Trophoblast cell (in vitro differentiated cells and primary cell): ENCODE measurements at regions not wholly inside any gene's neighbourhood (a gene's known extent, or its start where the extent isn't known, plus 50 kb on each side); places are given as distances from the start of the nearest gene placed in this dataset.
A peak's percentile ranks its signal among the peaks of the same experiment; 100 is the strongest.
"Not testable (repeated sequence)": the region's sequence is repeated elsewhere in the genome, so short reads cannot be mapped to it uniquely, and the experiment has no call there.

ENCODE experiments used
- DNase-seq, 2 donors: peaks; one replicate each; pipeline ENCODE4 v3.0.0-alpha.2; 2016
- H2AFZ ChIP-seq: 2 replicates; pipeline ENCODE4 v1.6.1; 2013; ENCODE audit warnings: low read length, moderate library complexity, mild to moderate bottlenecking; ENCODE audit not compliant: insufficient read depth, poor library complexity
- H2AK5ac ChIP-seq: 2 replicates; pipeline ENCODE4 v1.6.1; 2013; ENCODE audit warnings: mild to moderate bottlenecking, low read length
- H2BK120ac ChIP-seq: 2 replicates; pipeline ENCODE4 v1.6.1; 2013; ENCODE audit warnings: low read length, mild to moderate bottlenecking, moderate library complexity; ENCODE audit not compliant: insufficient read depth, poor library complexity
- H2BK12ac ChIP-seq: 2 replicates; pipeline ENCODE4 v1.6.1; 2013; ENCODE audit warnings: mild to moderate bottlenecking, low read length, moderate library complexity
- H2BK5ac ChIP-seq: 2 replicates; pipeline ENCODE4 v1.6.1; 2013; ENCODE audit warnings: low read length, low read depth, moderate library complexity, mild to moderate bottlenecking; ENCODE audit not compliant: poor library complexity
- H3K14ac ChIP-seq: 2 replicates; pipeline ENCODE4 v1.6.1; 2013; ENCODE audit warnings: mild to moderate bottlenecking, low read length
- H3K18ac ChIP-seq: 2 replicates; pipeline ENCODE4 v1.6.1; 2013; ENCODE audit warnings: mild to moderate bottlenecking, low read length
- H3K23ac ChIP-seq: 2 replicates; pipeline ENCODE4 v1.6.1; 2013; ENCODE audit warnings: low read length
- H3K27ac ChIP-seq: 2 replicates; pipeline ENCODE4 v1.5.1; 2013; ENCODE audit warnings: low read depth, mild to moderate bottlenecking, inconsistent platforms, low read length, moderate library complexity
- H3K27me3 ChIP-seq: 2 replicates; pipeline ENCODE4 v1.6.1; 2013; ENCODE audit warnings: inconsistent platforms, mild to moderate bottlenecking, low read length, moderate library complexity; ENCODE audit not compliant: insufficient read depth
- H3K36me3 ChIP-seq, 2 experiments: 1 replicate in 1 of 2; 2 replicates in 1 of 2; pipeline ENCODE4 v1.6.1; 2013; ENCODE audit warnings: low read length in 2 of 2, mild to moderate bottlenecking in 2 of 2, moderate library complexity in 1 of 2; ENCODE audit not compliant: insufficient read depth in 2 of 2, control insufficient read depth in 1 of 2
- H3K4ac ChIP-seq: 2 replicates; pipeline ENCODE4 v1.6.1; 2013; ENCODE audit warnings: low read depth, mild to moderate bottlenecking, low read length, moderate library complexity
- H3K4me1 ChIP-seq, 2 experiments: 1 replicate in 1 of 2; 2 replicates in 1 of 2; pipeline ENCODE4 v1.6.1; 2013; ENCODE audit warnings: low read length in 2 of 2, mild to moderate bottlenecking in 2 of 2, moderate library complexity in 1 of 2; ENCODE audit not compliant: insufficient read depth in 2 of 2, control insufficient read depth in 1 of 2
- H3K4me2 ChIP-seq: 2 replicates; pipeline ENCODE4 v1.6.1; 2013; ENCODE audit warnings: inconsistent platforms, mild to moderate bottlenecking, low read length, moderate library complexity
- H3K4me3 ChIP-seq: 2 replicates; pipeline ENCODE4 v1.5.1; 2013; ENCODE audit warnings: mild to moderate bottlenecking, low read depth, low read length, inconsistent platforms
- H3K79me1 ChIP-seq: one replicate; pipeline ENCODE4 v1.6.1; 2013; ENCODE audit warnings: low read length
- H3K79me2 ChIP-seq: 2 replicates; pipeline ENCODE4 v1.6.1; 2013; ENCODE audit warnings: low read length, mild to moderate bottlenecking; ENCODE audit not compliant: control insufficient read depth, insufficient read depth, poor library complexity
- H3K9ac ChIP-seq: 2 replicates; pipeline ENCODE4 v1.6.1; 2013; ENCODE audit warnings: mild to moderate bottlenecking, low read length
- H3K9me3 ChIP-seq: 2 replicates; pipeline ENCODE4 v1.6.1; 2013; ENCODE audit warnings: low read depth, mild to moderate bottlenecking, control low read depth, inconsistent platforms, low read length; ENCODE audit not compliant: insufficient read depth
- H4K12ac ChIP-seq: 2 replicates; pipeline ENCODE4 v1.6.1; 2013; ENCODE audit warnings: low read depth, mild to moderate bottlenecking, low read length, moderate library complexity
- H4K8ac ChIP-seq: 2 replicates; pipeline ENCODE4 v1.6.1; 2013; ENCODE audit warnings: low read depth, mild to moderate bottlenecking, low read length, moderate library complexity
- H4K91ac ChIP-seq: one replicate; pipeline ENCODE4 v1.6.1; 2013; ENCODE audit warnings: low read depth, mild to moderate bottlenecking, low read length, moderate library complexity
- WGBS: extraction: QIAGEN DNeasy Blood & Tissue Kit; methylation state at CpG from one replicate; pipeline ENCODE4 v1.1.7; 2013; ENCODE audit warnings: missing lambda C conversion rate; ENCODE audit not compliant: insufficient read length, insufficient coverage; ENCODE audit errors: extremely low coverage; 5-methylcytosine and 5-hydroxymethylcytosine counted together

GRCh38 chr6:85865420-85866369, 223.0 kb upstream of the SYNCRIP start:
- Histone ChIP-seq H2AFZ (no peak overlapping the region), H4K91ac (no peak overlapping the region), H4K12ac (no peak overlapping the region), H2BK5ac (no peak overlapping the region), H2BK12ac (no peak overlapping the region), H3K4me2 (no peak overlapping the region), H2AK5ac (no peak overlapping the region), H3K79me1 (no peaks in the 10 kb centered on the region), H3K36me3 (no peaks in the 10 kb centered on the region), H3K4ac (no peak overlapping the region), H4K8ac (no peak overlapping the region), H3K27ac (no peak overlapping the region), H2BK120ac (no peak overlapping the region), H3K18ac (no peak overlapping the region), H3K4me1 (peaks cover 3 to 4% of the 10 kb centered on the region in 2 experiments), H3K4me3 (no peak overlapping the region), H3K27me3 (no peaks in the 10 kb centered on the region), H3K9ac (no peak overlapping the region), H3K14ac (no peak overlapping the region), H3K23ac (no peak overlapping the region), H3K9me3 (no peaks in the 10 kb centered on the region), H3K79me2 (no peaks in the 10 kb centered on the region)
- WGBS, result no CpG with 5 or more reads among the region's 8 CpGs
- DNase-seq, result peak in 1 of 2 donors; percentile 7

DNA sequence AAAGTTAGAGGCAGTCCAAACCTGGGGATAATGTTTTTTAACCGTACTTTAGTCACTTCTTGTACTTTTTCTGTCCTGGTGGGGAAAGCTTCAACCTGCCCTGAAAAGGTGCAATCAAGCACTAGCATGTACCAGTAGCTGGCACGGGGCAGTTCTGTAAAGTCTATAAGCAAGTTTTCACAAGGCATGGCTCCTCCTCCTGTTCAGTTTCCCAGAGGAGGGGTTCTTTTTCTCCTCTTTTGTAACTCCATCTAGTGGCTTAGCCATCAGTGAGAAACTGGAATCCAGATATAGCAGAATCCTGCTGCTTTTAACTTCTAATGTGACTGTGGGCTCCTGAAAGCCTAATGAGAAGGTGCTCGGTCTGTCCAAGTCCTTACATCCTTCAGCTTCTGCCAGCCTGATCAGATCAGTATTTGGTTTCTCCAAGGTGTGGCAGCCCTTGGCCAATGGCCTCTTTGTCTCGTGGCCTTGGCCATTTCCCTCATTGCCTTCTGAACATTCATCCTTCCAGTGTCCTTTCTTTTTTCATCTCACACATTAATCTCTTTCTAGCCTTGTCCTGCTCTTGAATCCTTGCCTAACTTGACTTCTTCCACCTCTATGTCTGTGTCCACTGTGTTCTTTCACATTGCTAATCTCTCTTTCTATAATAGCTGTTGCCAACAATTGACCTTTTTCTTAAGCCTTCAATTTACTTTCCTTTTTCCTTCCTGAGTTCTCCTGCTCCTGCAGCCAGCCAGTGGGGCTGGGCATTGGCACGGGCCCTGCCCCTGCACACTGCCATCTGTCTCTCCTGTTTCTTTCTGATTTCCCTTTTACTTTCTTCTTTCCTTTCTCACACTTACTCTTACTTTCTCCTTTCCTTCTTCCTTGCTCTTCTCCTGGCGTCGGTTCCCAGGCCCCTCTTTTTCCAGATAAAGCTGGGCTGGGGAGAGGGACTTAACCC, 222.0 kb upstream of the SYNCRIP start:
- Histone ChIP-seq H3K4me2 (no peak overlapping the region), H3K18ac (no peak overlapping the region), H4K8ac (no peak overlapping the region), H3K79me1 (no peaks in the 10 kb centered on the region), H2AK5ac (no peak overlapping the region), H3K27ac (no peak overlapping the region), H3K9ac (no peak overlapping the region), H2BK5ac (no peak overlapping the region), H3K36me3 (no peaks in the 10 kb centered on the region), H3K23ac (no peak overlapping the region), H3K9me3 (no peaks in the 10 kb centered on the region), H3K27me3 (no peaks in the 10 kb centered on the region), H4K12ac (no peak overlapping the region), H3K14ac (no peak overlapping the region), H3K4me3 (no peak overlapping the region), H2BK120ac (no peak overlapping the region), H2BK12ac (no peak overlapping the region), H3K4ac (no peak overlapping the region), H4K91ac (no peak overlapping the region), H2AFZ (no peak overlapping the region), H3K79me2 (no peaks in the 10 kb centered on the region), H3K4me1 (peaks cover 3 to 4% of the 10 kb centered on the region in 2 experiments)
- peak in 1 of 2 donors; percentile 4 for DNase-seq
- WGBS, result no CpG with 5 or more reads among the region's 7 CpGs

DNA sequence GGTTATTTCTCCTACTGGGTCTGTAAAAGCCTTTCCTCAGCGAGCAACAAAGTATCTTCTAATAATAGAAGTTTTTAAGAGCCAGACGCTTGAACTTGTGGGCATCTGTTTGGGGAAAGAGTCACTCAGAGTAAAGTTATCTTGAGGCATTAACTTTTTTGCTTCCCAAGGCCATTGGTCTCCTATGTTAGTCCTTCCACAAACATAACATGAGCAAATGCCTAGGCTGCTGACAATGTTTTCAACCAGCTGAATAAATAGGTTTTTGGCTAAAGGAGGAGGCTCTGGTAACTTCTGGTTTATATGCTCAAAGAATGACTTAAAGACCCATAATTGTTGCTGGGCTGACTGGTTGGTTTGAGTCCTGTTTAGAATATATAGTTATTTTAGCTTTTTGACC, 213.5 kb upstream of the SYNCRIP start:
- Histone ChIP-seq H3K18ac (no peak overlapping the region), H3K23ac (no peak overlapping the region), H4K91ac (no peak overlapping the region), H3K79me2 (no peaks in the 10 kb centered on the region), H3K9me3 (peaks cover 3% of the 10 kb centered on the region), H2AK5ac (no peak overlapping the region), H2BK12ac (no peak overlapping the region), H3K9ac (no peak overlapping the region), H3K4me3 (no peak overlapping the region), H3K36me3 (no peaks in the 10 kb centered on the region), H2BK5ac (no peak overlapping the region), H3K4me2 (no peak overlapping the region), H3K4me1 (no peaks in the 10 kb centered on the region), H4K8ac (no peak overlapping the region), H3K14ac (no peak overlapping the region), H3K27me3 (no peaks in the 10 kb centered on the region), H2AFZ (no peak overlapping the region), H3K27ac (no peak overlapping the region), H2BK120ac (no peak overlapping the region), H3K4ac (no peak overlapping the region), H3K79me1 (no peaks in the 10 kb centered on the region), H4K12ac (no peak overlapping the region)
- DNase-seq, result no peak
- WGBS, result no CpG with 5 or more reads among the region's 2 CpGs

DNA sequence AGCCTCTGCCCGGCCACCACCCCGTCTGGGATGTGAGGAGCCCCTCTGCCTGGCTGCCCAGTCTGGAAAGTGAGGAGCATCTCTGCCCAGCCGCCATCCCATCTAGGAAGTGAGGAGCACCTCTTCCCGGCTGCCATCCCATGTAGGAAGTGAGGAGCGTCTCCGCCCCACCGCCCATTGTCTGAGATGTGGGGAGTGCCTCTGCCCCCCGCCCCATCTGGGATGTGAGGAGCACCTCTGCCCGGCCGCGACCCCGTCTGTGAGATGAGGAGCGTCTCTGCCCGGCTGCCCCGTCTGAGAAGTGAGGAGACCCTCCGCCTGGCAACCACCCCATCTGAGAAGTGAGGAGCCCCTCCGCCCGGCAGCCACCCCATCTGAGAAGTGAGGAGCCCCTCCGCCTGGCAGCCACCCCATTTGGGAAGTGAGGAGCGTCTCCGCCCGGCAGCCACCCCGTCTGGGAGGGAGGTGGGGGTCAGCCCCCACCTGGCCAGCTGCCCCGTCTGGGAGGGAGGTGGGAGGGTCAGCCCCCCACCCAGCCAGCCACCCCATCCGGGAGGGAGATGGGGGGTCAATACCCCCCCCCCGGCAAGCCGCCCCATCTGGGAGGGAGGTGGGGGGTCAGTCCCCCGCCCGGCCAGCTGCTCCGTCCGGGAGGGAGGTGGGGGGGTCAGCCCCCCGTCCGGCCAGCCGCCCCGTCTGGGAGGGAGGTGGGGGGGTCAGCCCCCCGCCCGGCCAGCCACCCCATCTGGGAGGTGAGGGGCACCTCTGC, 195.8 kb upstream of the SYNCRIP start:
- not testable (repeated sequence) for H4K12ac ChIP-seq, H3K27me3 ChIP-seq, H3K79me1 ChIP-seq, H2BK120ac ChIP-seq, H3K27ac ChIP-seq, H3K4ac ChIP-seq, H2AFZ ChIP-seq, H3K4me3 ChIP-seq, H3K79me2 ChIP-seq, DNase-seq, H3K23ac ChIP-seq, H3K9ac ChIP-seq, H3K14ac ChIP-seq, H3K18ac ChIP-seq, H3K4me2 ChIP-seq, H3K9me3 ChIP-seq, H4K8ac ChIP-seq, H3K36me3 ChIP-seq, H2BK5ac ChIP-seq, H2AK5ac ChIP-seq, H3K4me1 ChIP-seq, H2BK12ac ChIP-seq, H4K91ac ChIP-seq
- no CpG with 5 or more reads among the region's 37 CpGs for WGBS
